Osteocyte (in vitro differentiated cells): ENCODE measurements at regions not wholly inside any gene's neighbourhood (a gene's known extent, or its start where the extent isn't known, plus 50 kb on each side); places are given as distances from the start of the nearest gene placed in this dataset.

Source experiments
- DNase-seq: peaks from one replicate; pipeline ENCODE4 v3.0.0; 2021; ENCODE audit warnings: mixed read lengths; ENCODE audit not compliant: unreplicated experiment; ENCODE audit errors: extremely low spot score
- H3K27ac Mint-ChIP-seq: one replicate; pipeline ENCODE4 v1.8.0; 2021; ENCODE audit warnings: mild to moderate bottlenecking, mixed read lengths; ENCODE audit not compliant: unreplicated experiment
- H3K27me3 Mint-ChIP-seq: one replicate; pipeline ENCODE4 v1.8.0; 2021; ENCODE audit warnings: mixed read lengths; ENCODE audit not compliant: unreplicated experiment
- H3K36me3 Mint-ChIP-seq: one replicate; pipeline ENCODE4 v1.8.0; 2021; ENCODE audit warnings: mixed read lengths; ENCODE audit not compliant: unreplicated experiment
- H3K4me1 Mint-ChIP-seq: one replicate; pipeline ENCODE4 v1.8.0; 2021; ENCODE audit warnings: mixed read lengths; ENCODE audit not compliant: unreplicated experiment
- H3K4me3 Mint-ChIP-seq: one replicate; pipeline ENCODE4 v1.8.0; 2021; ENCODE audit warnings: mild to moderate bottlenecking, moderate library complexity, mixed read lengths; ENCODE audit not compliant: unreplicated experiment
- H3K9me3 Mint-ChIP-seq: one replicate; pipeline ENCODE4 v1.8.0; 2021; ENCODE audit warnings: mixed read lengths; ENCODE audit not compliant: unreplicated experiment
- CTCF ChIP-seq: fragments of 200-600 bp; sonication (generic); IDR thresholded peaks from 2 replicates; pipeline ENCODE4 v1.5.0; 2021; ENCODE audit warnings: antibody characterized with exemption, mild to moderate bottlenecking, moderate library complexity

GRCh38 chr7:156423876-156424275 is 216.7 kb upstream of the RNF32 start:
- Mint-ChIP-seq H3K4me3 (no peak overlapping the region), H3K27me3 (no peaks in the 10 kb centered on the region), H3K4me1 (no peaks in the 10 kb centered on the region), H3K36me3 (no peaks in the 10 kb centered on the region), H3K9me3 (peaks cover 4% of the 10 kb centered on the region), H3K27ac (no peak overlapping the region)
- TF ChIP-seq CTCF: no peak
- DNase-seq: no peak

GRCh38 chr7:156420496-156420895 is 220.1 kb upstream of the RNF32 start:
- Mint-ChIP-seq H3K4me1 (no peaks in the 10 kb centered on the region), H3K27ac (no peak overlapping the region), H3K4me3 (no peak overlapping the region), H3K9me3 (peaks cover 4% of the 10 kb centered on the region), H3K36me3 (no peaks in the 10 kb centered on the region), H3K27me3 (no peaks in the 10 kb centered on the region)
- no peak for DNase-seq
- no peak for TF ChIP-seq CTCF

- H3K4me3 Mint-ChIP-seq: no peak overlapping the region
- H3K27me3 Mint-ChIP-seq: no peaks in the 10 kb centered on the region
- peaks cover 4% of the 10 kb centered on the region for H3K9me3 Mint-ChIP-seq
- no peak for DNase-seq
- no peak overlapping the region for H3K27ac Mint-ChIP-seq
- no peaks in the 10 kb centered on the region for H3K4me1 Mint-ChIP-seq
- TF ChIP-seq CTCF: no peak
- H3K36me3 Mint-ChIP-seq: no peaks in the 10 kb centered on the region
Measured at GRCh38 chr7:156419782-156420181, 220.8 kb upstream of the RNF32 start.

GRCh38 chr7:156402255-156402654 is 238.3 kb upstream of the RNF32 start:
- H3K4me3 Mint-ChIP-seq: no peak overlapping the region
- no peak for TF ChIP-seq CTCF
- no peak for DNase-seq
- no peaks in the 10 kb centered on the region for H3K27me3 Mint-ChIP-seq
- no peaks in the 10 kb centered on the region for H3K4me1 Mint-ChIP-seq
- H3K27ac Mint-ChIP-seq: no peak overlapping the region
- no peaks in the 10 kb centered on the region for H3K9me3 Mint-ChIP-seq
- no peaks in the 10 kb centered on the region for H3K36me3 Mint-ChIP-seq

GRCh38 chr7:156401617-156402016 is 239.0 kb upstream of the RNF32 start:
- DNase-seq: no peak
- Mint-ChIP-seq H3K27me3 (no peaks in the 10 kb centered on the region), H3K4me3 (no peak overlapping the region), H3K4me1 (no peaks in the 10 kb centered on the region), H3K36me3 (no peaks in the 10 kb centered on the region), H3K27ac (no peak overlapping the region), H3K9me3 (no peaks in the 10 kb centered on the region)
- no peak for TF ChIP-seq CTCF
